Pons (tissue), 1 donor: ENCODE measurements at regions not wholly inside any gene's neighbourhood (a gene's known extent, or its start where the extent isn't known, plus 50 kb on each side); places are given as distances from the start of the nearest gene placed in this dataset.
A peak's percentile ranks its signal among the peaks of the same experiment; 100 is the strongest.

Experiments used
- DNase-seq: peaks from one replicate; pipeline ENCODE4 v3.0.0-alpha.2; 2016; ENCODE audit warnings: low spot score

- DNase-seq = no peak
Measured at GRCh38 chr6:144885817-144886216, 600.7 kb downstream of the UTRN start.

DNA sequence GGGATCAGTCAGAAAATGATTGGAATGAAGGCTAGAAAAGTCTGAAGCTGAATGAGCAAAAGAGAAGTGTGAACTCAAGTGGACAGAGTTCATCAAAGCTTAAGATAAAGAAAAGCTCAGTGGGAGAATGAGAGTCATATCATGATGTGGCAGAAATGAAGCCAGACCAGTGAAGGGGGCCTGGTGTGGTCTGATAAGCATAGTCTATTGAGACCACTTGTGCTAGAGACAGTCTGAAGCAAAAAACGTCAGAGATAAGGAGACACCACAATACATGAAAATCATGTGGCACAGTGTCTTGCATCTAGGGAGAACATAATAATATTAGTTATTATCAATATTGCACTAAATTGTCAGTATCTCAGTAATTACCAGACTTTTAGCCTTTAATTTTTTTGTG, 601.5 kb downstream of the UTRN start:
- DNase-seq = no peak

- DNase-seq = no peak
Measured at GRCh38 chr6:144888621-144889020, 603.5 kb downstream of the UTRN start.

GRCh38 chr6:144893680-144894151, 608.6 kb downstream of the UTRN start:
- no peak for DNase-seq

- no peak for DNase-seq
Measured at GRCh38 chr6:144894240-144894639, 609.1 kb downstream of the UTRN start.

DNA sequence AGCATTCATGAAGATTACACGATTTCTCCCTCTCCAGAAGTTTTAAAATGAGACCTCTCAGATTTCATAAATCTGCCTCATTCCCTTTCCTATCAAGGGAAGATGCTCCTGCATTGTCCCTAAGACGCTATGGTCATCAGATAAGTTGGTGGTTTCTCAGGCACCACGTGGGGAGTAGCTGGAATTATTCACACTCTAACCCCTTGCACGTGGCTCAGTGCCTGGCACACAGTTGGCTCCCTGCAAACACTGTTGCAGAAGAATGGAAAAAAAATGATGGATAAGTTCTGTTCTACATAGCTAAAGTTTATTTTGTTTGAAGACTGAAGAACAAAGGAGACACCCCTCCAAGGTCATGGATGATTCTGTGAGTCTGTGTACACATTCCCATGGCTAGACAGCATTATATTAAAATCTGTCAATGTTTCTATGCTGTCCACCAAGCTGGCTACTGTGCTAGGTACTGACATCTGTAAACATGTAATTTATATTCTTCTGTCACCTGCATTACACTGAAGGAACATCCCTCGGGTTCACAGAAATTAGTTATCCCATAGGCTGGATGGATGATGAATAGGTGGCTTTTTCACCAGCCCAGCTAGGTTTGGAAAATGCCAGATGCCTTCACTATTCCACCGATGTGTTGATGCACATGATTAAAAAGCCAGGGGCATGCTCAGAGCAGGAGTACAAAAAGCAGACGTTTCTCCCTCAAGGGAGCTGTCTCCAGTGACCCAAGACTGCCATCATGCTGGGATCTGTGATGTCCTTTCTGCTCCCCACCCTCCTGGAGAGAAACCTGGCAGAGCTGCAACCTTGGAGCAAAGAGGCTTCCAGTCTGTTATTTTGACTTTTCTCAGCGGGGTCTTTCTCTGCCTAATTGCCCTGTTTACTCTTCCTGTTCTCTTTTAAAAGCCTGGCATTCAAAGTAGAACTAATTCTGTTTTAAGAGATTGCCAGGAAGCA, 610.5 kb downstream of the UTRN start:
- DNase-seq = no peak

DNA sequence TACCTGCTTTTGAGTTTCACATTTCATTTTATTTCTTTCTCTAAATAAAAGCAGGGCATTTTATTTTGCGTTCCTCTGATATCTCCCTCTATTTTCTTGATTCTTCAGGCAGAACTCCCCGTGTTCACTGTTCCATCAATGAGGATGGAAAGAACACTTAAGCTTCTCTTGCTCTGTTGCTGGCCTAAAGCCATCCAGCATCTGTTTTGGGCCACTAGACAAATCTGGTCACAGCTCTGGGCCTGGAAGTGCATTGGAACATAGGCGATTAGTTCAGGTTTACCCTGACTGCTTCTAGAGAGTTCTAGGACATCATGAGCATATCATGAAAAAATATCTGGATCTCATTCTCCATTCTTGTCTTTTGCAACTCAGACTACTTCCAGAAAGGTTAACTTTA, 611.2 kb downstream of the UTRN start:
- peak; percentile 14 for DNase-seq

DNA sequence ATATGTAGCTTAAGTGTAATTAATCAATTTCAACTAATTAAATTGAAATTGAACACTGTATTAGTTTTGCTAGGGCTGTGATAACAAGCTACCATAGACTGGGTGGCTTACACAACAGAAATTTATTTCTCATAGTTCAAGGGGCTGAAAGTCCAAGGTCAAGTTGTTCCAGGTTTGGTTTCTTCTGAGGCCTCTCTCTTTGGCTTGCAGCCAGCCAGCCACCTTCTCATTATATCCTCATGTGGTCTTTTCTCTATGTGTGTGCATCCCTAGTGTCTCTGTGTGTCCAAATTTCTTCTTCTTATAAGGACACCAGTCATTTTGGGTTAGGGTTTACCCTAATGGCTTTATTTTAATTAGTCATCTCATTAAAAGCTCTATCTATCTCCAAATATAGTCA, 611.7 kb downstream of the UTRN start:
- no peak for DNase-seq

DNA sequence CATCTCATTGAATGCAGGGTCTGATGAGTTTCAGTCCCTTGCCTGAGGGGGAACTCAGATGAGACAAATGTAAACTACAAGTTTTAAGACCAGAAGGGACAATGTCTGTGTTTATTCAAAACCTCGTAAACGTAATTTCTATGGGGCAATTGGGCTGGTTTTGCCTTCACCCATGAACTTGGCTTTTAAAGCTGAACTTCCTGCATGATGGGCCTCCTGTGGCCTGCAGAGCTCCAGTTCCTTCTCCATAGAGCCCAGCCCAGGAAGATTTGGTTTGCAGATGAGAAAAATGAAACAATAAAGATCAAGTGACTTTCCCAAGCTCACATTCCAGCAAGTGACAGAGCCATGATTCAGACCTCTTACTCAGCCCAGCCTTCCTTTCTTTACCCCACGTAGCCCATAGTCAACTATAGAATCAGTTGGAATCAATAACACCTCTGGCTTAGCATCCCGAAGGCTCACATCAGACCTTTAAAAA, 612.3 kb downstream of the UTRN start:
- no peak for DNase-seq

DNA sequence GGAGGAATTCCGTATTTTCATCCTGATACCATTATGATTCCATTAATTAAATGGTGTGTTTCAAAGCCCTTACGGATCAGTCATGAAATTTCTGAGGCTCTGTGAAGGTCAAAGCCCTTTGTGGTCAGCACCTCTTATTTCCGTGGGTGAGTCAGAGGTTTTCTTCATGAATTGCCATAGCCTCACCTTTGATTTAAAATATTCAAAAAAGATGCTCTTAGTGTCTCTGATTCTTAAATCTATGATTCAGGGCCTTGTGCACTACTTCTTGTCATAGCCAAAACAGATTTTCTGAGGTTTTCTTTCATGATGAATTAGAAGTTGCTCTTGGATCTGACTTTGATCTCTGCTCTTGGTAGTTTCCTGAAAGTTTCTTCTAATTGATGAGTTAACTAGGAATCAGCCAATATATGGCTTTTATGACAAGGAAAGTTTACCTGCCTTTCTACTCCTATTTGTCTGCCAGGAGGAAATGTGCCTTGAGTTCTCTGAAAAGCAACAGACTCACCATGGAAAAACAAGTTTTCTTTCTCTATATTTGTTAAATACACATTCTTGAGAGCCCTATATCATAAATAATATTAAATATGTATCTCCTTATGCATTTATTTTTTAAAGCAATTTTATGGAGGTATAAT, 613.0 kb downstream of the UTRN start:
- no peak for DNase-seq

GRCh38 chr6:144898741-144899140, 613.6 kb downstream of the UTRN start:
- no peak for DNase-seq

DNA sequence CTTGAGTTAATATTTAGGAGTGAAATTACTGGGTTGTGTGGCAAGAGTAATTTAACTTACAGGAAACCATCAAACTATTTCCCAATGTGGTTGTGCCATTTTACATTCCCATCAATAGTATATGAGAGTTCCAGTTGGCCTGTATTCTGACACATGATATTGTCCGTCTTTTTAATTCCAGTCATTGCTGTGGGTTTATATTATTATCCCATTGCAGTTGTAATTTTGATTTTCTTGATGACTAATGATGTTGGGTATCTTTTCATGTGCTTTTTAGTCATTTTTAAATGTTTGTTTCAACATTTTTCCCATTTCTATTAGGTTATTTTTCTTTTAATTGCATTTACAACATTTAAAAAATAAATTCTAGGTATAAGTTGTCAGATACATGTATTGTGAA, 614.0 kb downstream of the UTRN start:
- DNase-seq = no peak

DNA sequence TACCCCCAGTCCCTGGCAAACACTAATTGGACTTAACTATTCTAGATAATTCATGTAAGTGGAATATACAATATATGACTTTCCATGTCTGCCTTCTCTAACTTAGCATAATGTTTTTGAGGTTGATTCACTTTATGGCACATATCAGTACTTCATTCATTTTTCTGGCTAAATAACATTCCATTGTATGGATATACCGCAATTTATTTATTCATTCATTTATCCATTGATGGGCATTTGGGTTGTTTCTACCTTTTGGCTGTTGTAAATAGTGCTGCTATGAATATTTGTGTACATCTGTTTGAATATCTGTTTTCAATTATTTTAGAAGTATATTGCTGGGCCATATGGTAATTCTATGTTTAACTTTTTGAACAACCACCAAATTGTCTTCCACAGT, 616.3 kb downstream of the UTRN start:
- no peak for DNase-seq

DNA sequence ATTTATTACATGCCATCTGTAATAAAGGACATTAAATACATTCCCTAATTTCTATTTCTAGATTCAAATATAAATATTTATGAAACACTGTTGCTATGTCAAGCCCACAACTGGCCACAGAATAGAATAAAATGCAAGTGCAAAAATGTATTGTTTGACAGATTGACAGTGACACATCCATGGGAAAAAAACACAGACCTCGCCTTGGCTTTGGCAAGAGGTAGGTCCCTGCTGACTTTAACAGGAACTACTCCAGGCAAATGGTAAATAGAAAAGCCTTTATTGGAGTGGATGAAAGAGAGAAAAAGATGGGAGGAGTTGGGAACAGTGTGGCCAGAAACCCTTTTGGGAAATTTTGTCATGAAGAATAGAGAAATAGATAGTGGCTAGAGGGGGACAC, 622.9 kb downstream of the UTRN start:
- no peak for DNase-seq

DNA sequence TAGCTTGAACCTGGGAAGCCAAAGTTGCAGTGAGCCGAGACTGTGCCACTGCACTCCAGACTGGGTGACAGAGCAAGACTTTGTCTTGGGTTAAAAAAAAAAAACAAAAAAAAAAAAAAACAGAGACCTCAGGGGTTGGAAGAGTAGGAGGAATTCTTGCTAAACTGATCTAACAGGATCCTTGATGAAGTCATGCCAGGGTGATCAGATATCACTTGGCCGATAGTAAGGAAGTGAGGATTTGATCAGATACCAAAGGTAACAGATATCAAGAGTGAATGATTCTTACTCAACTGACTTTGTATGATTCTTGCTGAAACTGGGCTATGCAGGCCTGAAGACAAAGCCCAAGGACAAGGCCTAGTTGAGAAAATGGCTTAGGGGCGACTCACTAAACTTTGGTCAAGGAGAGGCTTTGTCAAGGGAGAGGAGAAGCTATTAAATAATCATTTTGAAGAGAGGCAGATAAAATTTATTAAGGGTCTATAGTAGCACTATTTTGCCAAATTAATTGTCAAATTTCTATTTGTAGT, 624.7 kb downstream of the UTRN start:
- no peak for DNase-seq

DNA sequence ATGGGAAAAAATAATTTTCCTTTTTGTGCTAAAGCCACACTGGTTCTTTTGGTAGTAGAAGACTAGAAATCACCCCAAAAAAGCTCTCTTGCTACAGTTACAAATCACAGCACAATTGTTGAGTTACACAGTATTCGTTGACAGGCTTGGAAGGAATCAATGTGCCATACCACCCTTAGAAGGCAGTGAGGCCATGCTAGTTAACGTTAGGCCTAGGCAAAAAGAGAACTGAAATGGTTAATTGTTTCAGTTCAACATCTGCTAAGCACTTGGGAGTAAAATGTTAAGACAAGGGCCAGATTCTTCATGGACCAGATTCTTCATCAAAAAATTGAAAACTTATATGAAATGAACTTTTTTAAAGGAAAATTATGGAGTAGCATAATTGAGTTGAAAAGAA, 626.2 kb downstream of the UTRN start:
- DNase-seq = no peak

GRCh38 chr6:144912474-144912873, 627.3 kb downstream of the UTRN start:
- DNase-seq = no peak

- DNase-seq = no peak
Measured at GRCh38 chr6:144918073-144918472, 632.9 kb downstream of the UTRN start.

DNA sequence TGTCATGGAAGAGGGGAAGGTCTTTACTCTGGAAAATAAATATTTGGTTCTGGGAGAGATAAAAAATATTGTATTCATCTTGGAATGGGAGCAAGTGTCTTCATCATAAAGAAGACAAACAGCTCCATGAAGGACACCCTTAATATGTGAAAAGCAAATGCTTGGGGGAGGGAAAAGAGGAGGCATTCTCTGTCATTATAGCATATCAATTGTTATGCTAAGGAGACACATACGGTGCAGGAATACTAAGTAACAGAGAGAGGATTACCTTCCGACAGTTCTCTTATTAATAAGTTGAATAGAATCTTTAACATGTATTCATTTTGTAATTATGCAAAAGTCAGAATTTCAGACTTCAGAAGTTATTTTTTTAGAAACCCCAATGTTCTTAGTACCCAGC, 634.4 kb downstream of the UTRN start:
- no peak for DNase-seq

- no peak for DNase-seq
Measured at GRCh38 chr6:144920391-144920961, 635.3 kb downstream of the UTRN start.

DNA sequence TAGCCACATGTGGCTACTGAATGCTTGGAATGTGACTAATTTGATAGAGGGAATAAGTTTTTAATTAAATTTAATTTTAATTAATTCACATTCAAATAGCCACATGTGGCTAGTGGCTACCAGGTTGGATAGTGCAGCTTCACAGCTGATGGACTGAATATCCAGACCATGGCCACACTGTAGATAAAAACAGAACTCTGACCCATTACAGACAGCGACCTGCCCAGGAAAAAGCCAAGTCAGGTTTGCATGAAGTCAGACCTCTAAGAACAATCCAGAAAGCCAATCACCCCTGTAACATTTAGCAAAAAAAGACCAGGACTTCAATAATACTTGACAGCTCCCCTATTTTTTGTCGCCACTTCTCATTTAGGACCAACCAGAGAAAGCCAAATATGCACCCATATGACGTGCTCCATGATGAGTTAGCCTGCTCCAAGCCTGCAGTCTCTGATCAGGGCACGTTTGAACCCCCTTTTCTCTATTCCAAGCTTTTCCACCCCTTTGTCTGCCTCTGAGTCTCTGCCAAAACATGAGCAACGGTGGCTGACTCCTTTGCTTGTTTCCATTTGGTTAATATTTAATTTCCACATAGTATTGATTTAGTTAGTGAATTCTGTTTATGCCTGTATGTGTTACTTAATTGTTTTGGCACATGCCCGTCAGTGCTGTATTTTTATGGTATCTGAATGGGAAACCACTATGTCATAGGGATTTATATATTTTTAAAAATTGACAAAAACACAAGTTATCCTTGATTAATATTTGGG, 636.3 kb downstream of the UTRN start:
- DNase-seq = no peak
